ENCODE measurements at regions not wholly inside any gene's neighbourhood (a gene's known extent, or its start where the extent isn't known, plus 50 kb on each side); places are given as distances from the start of the nearest gene placed in this dataset.
"Not testable (repeated sequence)": the region's sequence is repeated elsewhere in the genome, so short reads cannot be mapped to it uniquely, and the experiment has no call there.

DNA sequence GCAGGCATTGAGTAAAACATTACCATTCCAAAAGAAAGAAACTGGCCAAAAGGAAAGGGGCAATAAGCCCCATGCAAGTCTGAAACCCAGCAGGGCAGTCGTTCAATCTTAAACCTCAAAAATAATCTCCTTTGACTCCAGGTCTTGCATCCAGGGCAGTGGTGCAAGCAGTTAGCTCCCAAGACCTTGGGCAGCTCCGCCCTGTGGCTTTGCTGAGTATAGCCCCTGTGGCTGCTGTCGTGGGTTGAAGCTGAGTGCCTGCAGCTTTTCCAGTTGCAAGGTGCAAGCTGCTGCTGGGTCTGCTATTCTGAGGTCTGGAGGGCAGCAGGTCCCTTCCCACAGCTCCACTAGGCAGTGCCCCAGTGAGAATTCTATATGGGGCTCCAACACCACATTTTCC, 580.1 kb upstream of the AUTS2 start:
- no peak for FAIRE-seq
- no peak for DNase-seq (ENCODE audit: low spot score)

DNA sequence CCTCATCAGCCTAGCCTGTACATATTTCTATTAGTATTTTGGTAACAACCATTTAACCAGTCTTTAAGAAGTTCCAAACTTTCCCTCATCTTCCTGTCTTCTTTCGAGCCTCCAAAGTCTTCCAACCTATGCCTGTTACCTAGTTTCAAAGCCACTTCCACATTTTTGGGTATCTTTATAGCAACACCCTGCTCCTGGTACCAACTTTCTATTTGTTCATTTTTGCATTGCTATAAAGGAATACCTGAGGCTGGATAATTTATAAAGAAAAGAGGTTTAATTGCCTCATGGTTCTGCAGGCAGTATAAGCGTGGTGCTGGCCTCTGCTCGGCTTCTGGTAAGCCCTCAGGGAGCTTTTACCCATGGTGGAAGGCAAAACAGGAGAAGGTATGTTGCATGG, 578.8 kb upstream of the AUTS2 start:
- FAIRE-seq: no peak
- DNase-seq (ENCODE audit: low spot score): no peak

GRCh38 chr7:69020536-69020935, 577.7 kb upstream of the AUTS2 start:
- no peak for FAIRE-seq
- no peak for DNase-seq (ENCODE audit: low spot score)

DNA sequence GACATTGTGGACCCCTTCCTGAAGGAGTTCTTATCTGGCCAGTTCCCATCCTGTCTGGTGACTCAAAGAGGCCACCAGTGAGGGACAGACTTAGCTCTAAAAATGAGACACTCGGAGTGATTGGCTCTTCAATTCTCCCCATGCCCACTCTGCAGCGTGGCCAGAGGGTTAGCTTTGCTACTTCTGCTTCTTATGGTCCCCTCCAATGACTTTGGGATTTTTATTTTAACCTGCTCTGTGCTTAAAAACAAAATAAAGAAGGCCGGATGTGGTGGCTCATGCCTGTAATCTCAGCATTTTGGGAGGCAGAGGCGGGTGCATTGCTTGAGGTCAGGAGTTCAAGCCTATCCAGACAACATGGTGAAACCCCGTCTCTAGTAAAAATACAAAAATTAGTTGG, 573.0 kb upstream of the AUTS2 start:
- FAIRE-seq (no peak), DNase-seq (ENCODE audit: low spot score) (no peak)

DNA sequence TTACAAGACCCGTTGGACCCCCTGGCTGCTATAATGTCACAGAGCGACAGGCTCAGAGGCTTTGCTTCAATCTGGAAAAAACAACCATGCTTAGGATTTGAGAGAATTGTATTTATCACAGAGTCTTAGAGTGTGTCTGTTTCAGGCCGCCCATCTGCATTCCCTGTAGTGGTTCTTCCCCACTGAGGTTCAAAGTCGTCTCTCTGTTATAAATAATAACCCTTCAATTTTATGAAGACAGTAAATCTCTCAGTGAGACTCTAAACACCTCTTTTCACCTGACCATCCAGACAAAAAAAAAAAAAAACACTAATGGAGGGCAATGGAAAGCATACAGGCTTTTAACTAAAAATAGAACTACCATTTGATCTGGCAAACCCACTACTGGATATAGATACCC, 565.4 kb upstream of the AUTS2 start:
- DNase-seq (ENCODE audit: low spot score) (no peak), FAIRE-seq (no peak)

GRCh38 chr7:69035826-69036225, 562.4 kb upstream of the AUTS2 start:
- DNase-seq (ENCODE audit: low spot score) (no peak), FAIRE-seq (no peak)

GRCh38 chr7:69036301-69036700, 562.0 kb upstream of the AUTS2 start:
- DNase-seq (ENCODE audit: low spot score): no peak
- no peak for FAIRE-seq

DNA sequence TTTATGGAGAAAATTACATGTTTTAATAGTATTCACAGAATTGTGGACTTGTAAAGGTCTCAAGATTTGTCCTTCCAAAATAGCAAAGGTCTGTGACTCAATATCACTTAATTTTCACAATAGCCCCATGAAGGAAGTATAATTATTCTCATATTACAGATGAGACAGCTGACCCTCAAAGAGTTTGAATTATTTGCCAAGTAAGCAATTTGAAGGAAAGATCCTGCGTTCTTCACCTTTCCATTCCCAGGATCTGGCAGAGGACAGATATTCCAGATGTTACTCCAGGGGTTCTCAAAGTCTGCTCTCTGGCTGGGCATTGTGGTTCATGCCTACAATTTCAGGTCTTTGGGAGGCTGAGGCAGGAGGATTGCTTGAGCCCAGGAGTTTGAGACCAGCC, 559.4 kb upstream of the AUTS2 start:
- DNase-seq (ENCODE audit: low spot score): no peak
- FAIRE-seq: no peak

- no peak for FAIRE-seq
- no peak for DNase-seq (ENCODE audit: low spot score)
Observed at GRCh38 chr7:69042138-69042537, 556.1 kb upstream of the AUTS2 start.

GRCh38 chr7:69047151-69047754, 551.0 kb upstream of the AUTS2 start:
- no peak for DNase-seq (ENCODE audit: low spot score)
- FAIRE-seq: no peak

GRCh38 chr7:69049326-69049725, 548.9 kb upstream of the AUTS2 start:
- FAIRE-seq (no peak), DNase-seq (ENCODE audit: low spot score) (no peak)

DNA sequence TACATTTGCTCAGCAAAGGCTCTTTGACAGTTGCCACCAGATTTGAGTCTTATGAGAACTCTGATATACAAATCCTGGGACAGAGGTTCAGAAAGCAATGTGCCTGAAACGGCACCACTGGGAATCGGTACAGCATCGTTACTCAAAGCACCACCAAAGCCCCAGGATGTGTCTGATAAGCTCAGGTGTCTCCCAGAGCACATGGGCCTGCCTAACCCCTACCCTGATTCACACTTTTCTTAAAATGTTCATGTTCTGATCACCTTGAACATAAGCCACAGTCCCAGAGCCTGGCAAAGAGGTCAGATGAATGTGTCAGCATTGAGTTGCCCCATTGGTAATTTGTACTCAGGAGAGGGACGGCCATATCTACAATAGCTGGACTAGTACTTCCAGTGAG, 545.8 kb upstream of the AUTS2 start:
- DNase-seq (ENCODE audit: low spot score): no peak
- no peak for FAIRE-seq

DNA sequence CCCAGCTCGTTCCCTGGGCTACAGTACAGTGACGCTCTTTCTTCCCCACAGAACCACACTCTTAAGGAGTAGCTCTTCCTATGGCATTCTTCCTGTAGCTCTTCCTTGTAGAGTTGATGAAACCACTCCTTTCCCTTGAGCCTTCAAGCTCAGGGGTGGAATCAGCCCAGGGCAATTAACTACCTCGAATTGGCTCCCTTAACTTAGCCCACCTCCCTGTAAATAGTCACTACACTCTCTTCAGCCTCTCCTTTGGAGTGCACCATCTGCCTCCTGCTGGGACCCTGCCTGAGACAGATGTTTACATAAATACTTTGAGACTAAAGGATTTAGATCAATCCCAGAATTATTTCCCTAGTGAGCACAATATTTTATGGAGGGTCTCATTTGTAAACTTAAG, 537.8 kb upstream of the AUTS2 start:
- no peak for DNase-seq (ENCODE audit: low spot score)
- no peak for FAIRE-seq

DNA sequence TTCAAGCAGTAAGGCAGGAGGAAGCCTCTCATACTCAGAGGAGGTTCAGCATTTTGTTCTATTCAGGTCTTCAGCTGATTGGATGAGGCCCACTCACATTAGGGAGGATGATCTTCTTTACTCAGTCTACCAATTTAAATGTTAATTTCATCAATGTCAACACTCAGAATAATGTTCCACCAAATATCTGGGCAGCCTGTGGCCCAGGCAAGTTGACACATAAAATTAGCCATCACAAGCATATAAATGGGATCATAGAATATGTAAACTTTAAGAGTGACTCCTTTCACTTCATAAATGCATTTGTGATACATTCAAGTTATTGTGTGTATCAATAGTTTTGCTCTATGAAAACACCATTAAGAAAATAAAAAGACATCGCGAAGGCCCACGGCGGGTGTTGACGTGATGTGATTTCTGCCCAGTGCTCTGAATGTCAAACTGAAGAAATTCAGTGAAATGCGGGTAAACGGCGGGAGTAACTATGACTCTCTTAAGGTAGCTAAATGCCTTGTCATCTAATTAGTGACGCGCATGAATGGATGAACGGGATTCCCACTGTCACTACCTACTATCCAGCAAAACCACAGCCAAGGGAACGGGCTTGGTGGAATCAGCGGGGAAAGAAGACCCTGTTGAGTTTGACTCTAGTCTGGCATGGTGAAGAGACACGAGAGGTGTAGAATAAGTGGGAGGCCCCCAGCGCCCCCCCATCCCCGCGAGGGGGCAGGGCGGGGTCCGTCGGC, 536.1 kb upstream of the AUTS2 start:
- no peak for DNase-seq (ENCODE audit: low spot score)

GRCh38 chr7:69067397-69067796, 530.9 kb upstream of the AUTS2 start:
- DNase-seq (ENCODE audit: low spot score) (no peak), FAIRE-seq (no peak)

More for the DNA sequence above, 536.1 kb upstream of the AUTS2 start:
- no peak for FAIRE-seq

GRCh38 chr7:69070476-69070875, 527.8 kb upstream of the AUTS2 start:
- DNase-seq (ENCODE audit: low spot score) (no peak), FAIRE-seq (no peak)

DNA sequence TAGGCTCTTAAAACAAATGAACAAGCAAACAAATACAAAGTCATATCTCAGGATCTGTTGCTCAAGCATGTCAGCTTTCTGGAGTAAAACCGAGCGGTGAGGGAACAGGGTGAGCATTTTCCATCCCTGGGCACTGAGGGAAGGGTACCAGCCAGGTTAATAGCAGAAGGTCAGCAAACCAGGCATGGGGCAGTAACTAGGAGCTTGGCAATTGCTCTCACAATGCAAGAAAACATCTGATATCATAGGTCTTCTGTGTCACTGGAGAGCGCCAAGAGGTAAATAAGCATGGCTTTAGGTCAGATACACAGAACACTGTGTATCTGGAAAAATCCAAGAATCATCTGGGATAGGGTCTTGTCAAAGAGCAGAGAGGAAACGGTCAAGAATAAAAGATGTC, 521.7 kb upstream of the AUTS2 start:
- DNase-seq (ENCODE audit: low spot score) (no peak), FAIRE-seq (no peak)

GRCh38 chr7:69078997-69079769, 519.1 kb upstream of the AUTS2 start:
- FAIRE-seq: no peak
- DNase-seq (ENCODE audit: low spot score): no peak

- not testable (repeated sequence) for DNase-seq (ENCODE audit: low spot score); FAIRE-seq
Observed at GRCh38 chr7:69087281-69087680, 511.0 kb upstream of the AUTS2 start.

- DNase-seq (ENCODE audit: low spot score) (no peak), FAIRE-seq (no peak)
Observed at GRCh38 chr7:69088185-69088584, 510.1 kb upstream of the AUTS2 start.

DNA sequence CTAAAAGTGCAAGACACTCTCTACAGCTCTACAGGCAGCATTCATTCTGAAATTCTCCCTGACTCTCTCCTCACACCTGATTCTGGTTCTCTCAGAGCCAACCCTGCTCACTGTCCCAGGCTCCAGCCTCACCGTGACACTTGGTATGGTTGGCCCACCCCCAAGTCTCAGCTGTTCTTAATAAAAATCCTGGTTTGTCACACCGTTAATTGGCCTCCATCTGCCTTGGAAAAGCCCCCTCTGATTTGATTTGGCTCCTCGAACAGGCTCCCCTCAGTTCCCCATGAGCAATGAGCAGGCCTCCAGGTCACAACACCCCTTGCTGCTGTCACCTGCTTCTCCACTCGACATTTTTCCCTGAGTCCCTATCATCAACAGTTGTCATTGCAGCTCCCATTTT, 507.3 kb upstream of the AUTS2 start:
- FAIRE-seq (no peak), DNase-seq (ENCODE audit: low spot score) (no peak)

GRCh38 chr7:69091521-69091920, 506.8 kb upstream of the AUTS2 start:
- DNase-seq (ENCODE audit: low spot score) (no peak), FAIRE-seq (no peak)

- DNase-seq (ENCODE audit: low spot score) (no peak), FAIRE-seq (no peak)
Observed at GRCh38 chr7:69095127-69095526, 503.1 kb upstream of the AUTS2 start.

Measured in urothelium cell line (cell line).